ENCODE measurements at regions not wholly inside any gene's neighbourhood (a gene's known extent, or its start where the extent isn't known, plus 50 kb on each side); places are given as distances from the start of the nearest gene placed in this dataset.

DNA sequence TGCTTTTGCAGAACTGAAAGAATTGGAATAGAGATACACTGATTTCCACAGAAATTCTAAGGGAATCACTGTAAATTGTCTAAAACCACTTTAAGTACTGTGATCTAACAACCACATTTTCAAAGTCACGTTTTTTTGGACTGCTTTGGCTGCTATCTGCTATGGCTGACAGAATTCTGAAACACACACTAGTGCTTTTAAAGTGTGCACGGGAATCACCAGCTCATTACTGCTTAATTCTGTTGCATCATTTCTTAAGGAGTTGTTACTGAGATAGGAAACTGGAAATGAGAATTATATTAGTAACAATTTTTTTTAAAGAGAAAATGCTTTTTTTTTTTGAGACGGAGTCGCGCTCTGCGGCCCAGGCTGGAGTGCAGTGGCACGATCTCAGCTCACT is 716.5 kb upstream of the NRSN1 start:
- TF ChIP-seq, protein P1, sequence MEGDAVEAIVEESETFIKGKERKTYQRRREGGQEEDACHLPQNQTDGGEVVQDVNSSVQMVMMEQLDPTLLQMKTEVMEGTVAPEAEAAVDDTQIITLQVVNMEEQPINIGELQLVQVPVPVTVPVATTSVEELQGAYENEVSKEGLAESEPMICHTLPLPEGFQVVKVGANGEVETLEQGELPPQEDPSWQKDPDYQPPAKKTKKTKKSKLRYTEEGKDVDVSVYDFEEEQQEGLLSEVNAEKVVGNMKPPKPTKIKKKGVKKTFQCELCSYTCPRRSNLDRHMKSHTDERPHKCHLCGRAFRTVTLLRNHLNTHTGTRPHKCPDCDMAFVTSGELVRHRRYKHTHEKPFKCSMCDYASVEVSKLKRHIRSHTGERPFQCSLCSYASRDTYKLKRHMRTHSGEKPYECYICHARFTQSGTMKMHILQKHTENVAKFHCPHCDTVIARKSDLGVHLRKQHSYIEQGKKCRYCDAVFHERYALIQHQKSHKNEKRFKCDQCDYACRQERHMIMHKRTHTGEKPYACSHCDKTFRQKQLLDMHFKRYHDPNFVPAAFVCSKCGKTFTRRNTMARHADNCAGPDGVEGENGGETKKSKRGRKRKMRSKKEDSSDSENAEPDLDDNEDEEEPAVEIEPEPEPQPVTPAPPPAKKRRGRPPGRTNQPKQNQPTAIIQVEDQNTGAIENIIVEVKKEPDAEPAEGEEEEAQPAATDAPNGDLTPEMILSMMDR (tag by site-specific recombination; IDR thresholded peaks at IDR 0.05): no peak
- TF ChIP-seq ZEB2 (tag by site-specific recombination; IDR thresholded peaks at IDR 0.05) (no peak), ZBTB17 (tag by site-specific recombination; IDR thresholded peaks at IDR 0.05) (no peak), ZNF274 (IDR thresholded peaks at IDR 0.05; ENCODE audit: low read length) (no peak), ZNF274 (tag by site-specific recombination; IDR thresholded peaks at IDR 0.05; ENCODE audit: borderline replicate concordance) (no peak), KLF16 (tag by site-specific recombination; IDR thresholded peaks at IDR 0.05) (no peak), RBAK (tag by site-specific recombination; IDR thresholded peaks at IDR 0.05) (no peak), GFI1B (tag by site-specific recombination; IDR thresholded peaks at IDR 0.05) (no peak), TCF7L2 (IDR thresholded peaks at IDR 0.05; ENCODE audit: borderline replicate concordance, low read depth, low read length) (no peak), ZNF426 (tag by site-specific recombination; IDR thresholded peaks at IDR 0.05) (no peak), ZNF521 (tag by site-specific recombination; IDR thresholded peaks at IDR 0.05) (no peak), ZNF23 (tag by site-specific recombination; IDR thresholded peaks at IDR 0.05; ENCODE audit: borderline replicate concordance) (no peak)
- TF ChIP-seq, protein P2, sequence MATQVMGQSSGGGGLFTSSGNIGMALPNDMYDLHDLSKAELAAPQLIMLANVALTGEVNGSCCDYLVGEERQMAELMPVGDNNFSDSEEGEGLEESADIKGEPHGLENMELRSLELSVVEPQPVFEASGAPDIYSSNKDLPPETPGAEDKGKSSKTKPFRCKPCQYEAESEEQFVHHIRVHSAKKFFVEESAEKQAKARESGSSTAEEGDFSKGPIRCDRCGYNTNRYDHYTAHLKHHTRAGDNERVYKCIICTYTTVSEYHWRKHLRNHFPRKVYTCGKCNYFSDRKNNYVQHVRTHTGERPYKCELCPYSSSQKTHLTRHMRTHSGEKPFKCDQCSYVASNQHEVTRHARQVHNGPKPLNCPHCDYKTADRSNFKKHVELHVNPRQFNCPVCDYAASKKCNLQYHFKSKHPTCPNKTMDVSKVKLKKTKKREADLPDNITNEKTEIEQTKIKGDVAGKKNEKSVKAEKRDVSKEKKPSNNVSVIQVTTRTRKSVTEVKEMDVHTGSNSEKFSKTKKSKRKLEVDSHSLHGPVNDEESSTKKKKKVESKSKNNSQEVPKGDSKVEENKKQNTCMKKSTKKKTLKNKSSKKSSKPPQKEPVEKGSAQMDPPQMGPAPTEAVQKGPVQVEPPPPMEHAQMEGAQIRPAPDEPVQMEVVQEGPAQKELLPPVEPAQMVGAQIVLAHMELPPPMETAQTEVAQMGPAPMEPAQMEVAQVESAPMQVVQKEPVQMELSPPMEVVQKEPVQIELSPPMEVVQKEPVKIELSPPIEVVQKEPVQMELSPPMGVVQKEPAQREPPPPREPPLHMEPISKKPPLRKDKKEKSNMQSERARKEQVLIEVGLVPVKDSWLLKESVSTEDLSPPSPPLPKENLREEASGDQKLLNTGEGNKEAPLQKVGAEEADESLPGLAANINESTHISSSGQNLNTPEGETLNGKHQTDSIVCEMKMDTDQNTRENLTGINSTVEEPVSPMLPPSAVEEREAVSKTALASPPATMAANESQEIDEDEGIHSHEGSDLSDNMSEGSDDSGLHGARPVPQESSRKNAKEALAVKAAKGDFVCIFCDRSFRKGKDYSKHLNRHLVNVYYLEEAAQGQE (tag by site-specific recombination; IDR thresholded peaks at IDR 0.05): no peak
- TF ChIP-seq, protein P3, sequence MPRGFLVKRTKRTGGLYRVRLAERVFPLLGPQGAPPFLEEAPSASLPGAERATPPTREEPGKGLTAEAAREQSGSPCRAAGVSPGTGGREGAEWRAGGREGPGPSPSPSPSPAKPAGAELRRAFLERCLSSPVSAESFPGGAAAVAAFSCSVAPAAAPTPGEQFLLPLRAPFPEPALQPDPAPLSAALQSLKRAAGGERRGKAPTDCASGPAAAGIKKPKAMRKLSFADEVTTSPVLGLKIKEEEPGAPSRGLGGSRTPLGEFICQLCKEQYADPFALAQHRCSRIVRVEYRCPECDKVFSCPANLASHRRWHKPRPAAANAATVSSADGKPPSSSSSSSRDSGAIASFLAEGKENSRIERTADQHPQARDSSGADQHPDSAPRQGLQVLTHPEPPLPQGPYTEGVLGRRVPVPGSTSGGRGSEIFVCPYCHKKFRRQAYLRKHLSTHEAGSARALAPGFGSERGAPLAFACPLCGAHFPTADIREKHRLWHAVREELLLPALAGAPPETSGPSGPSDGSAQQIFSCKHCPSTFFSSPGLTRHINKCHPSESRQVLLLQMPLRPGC (tag by site-specific recombination; IDR thresholded peaks at IDR 0.05): no peak
- TF ChIP-seq, protein P4, sequence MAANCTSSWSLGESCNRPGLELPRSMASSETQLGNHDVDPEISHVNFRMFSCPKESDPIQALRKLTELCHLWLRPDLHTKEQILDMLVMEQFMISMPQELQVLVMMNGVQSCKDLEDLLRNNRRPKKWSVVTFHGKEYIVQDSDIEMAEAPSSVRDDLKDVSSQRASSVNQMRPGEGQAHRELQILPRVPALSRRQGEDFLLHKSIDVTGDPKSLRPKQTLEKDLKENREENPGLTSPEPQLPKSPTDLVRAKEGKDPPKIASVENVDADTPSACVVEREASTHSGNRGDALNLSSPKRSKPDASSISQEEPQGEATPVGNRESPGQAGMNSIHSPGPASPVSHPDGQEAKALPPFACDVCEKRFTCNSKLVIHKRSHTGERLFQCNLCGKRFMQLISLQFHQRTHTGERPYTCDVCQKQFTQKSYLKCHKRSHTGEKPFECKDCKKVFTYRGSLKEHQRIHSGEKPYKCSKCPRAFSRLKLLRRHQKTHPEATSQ (tag by site-specific recombination; IDR thresholded peaks at IDR 0.05): no peak
